Activated CD4-positive, alpha-beta memory T cell treated with anti-CD3 and anti-CD28 coated beads for 36 hours (primary cell): ENCODE measurements at regions not wholly inside any gene's neighbourhood (a gene's known extent, or its start where the extent isn't known, plus 50 kb on each side); places are given as distances from the start of the nearest gene placed in this dataset.

Source experiments
- CTCF ChIA-PET: fragments of 350-600 bp; sonication (Branson Sonifier 250); formaldehyde crosslinking; loops from one replicate; lab custom pipeline; 2021; ENCODE audit warnings: antibody characterized with exemption, inconsistent platforms; lab: Charles Lee
- POLR2A ChIA-PET: fragments of 350-600 bp; sonication (Branson Sonifier 250); formaldehyde crosslinking; loops from one replicate; lab custom pipeline; 2021; ENCODE audit warnings: antibody characterized with exemption; lab: Charles Lee
- DNase-seq: peaks from one replicate; pipeline ENCODE4 v3.0.0-alpha.2; 2020
- H3K27ac Mint-ChIP-seq: one replicate; pipeline ENCODE4 v1.8.0; 2021; ENCODE audit warnings: mixed read lengths
- H3K27me3 Mint-ChIP-seq: one replicate; pipeline ENCODE4 v1.8.0; 2021; ENCODE audit warnings: mixed read lengths
- H3K36me3 Mint-ChIP-seq: one replicate; pipeline ENCODE4 v1.8.0; 2021; ENCODE audit warnings: mixed read lengths
- H3K4me1 Mint-ChIP-seq: one replicate; pipeline ENCODE4 v1.8.0; 2021; ENCODE audit warnings: low read depth, mixed read lengths
- H3K4me3 Mint-ChIP-seq: one replicate; pipeline ENCODE4 v1.8.0; 2021; ENCODE audit warnings: mild to moderate bottlenecking, mixed read lengths
- H3K9me3 Mint-ChIP-seq: one replicate; pipeline ENCODE4 v1.8.0; 2021; ENCODE audit warnings: mixed read lengths
- intact Hi-C: fragments of 100-400 bp; cut with micrococcal nuclease; formaldehyde crosslinking; loops from one replicate; pipeline ENCODE4 v1.15.1; 2023

DNA sequence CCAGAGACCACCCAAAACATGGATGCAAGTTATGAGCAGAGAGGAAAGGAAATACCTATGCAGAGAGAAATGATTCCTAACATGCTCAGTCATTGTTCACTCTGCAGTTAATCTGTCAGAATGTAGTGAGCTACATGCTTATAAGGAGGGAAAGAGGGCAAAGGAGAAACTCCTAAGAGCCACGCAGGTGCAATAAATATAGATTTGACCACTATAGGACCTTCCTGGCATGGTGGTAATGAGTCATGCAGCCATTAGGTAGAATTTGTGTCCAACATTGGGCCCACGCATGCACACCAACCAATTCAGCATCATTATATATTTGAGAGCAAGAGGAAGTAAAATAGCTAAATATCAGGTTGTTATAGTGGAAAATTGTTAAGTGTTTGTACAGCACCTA, 699.9 kb downstream of the DSC3 start:
- Mint-ChIP-seq H3K4me3 (no peak overlapping the region), H3K4me1 (no peaks in the 10 kb centered on the region), H3K27me3 (no peaks in the 10 kb centered on the region), H3K27ac (no peak overlapping the region), H3K36me3 (no peaks in the 10 kb centered on the region), H3K9me3 (peaks cover 18% of the 10 kb centered on the region)
- intact Hi-C loops, result no loop called here
- ChIA-PET CTCF (no interaction called here), POLR2A (no interaction called here)
- no peak for DNase-seq

DNA sequence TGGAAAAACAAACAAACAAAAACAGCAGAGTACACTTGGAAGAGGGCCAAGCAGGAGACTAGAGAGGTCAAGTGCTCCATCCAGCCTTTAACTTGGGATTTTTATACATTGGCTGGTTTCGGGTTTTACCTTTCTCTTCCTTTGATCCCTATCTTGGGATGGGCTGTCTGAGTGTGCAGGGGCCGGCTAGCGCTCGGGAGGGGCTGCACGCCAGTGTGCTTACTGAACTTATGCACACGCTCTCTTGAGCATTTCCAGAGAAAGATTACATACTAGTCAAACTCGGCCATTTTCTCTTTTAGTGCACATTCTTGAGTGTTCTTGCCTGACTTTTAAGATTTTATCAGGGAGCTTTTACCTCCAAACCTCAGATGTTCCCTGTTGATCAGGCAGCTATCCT, 707.8 kb downstream of the DSC3 start:
- Mint-ChIP-seq H3K4me1 (no peaks in the 10 kb centered on the region), H3K36me3 (no peaks in the 10 kb centered on the region), H3K4me3 (no peak overlapping the region), H3K27me3 (no peaks in the 10 kb centered on the region), H3K27ac (no peak overlapping the region), H3K9me3 (peaks cover 12% of the 10 kb centered on the region)
- POLR2A ChIA-PET, result no interaction called here
- CTCF ChIA-PET, result no interaction called here
- intact Hi-C loops, result no loop called here
- no peak for DNase-seq

- no peak for DNase-seq
These were observed 709.2 kb downstream of the DSC3 start for GRCh38 chr18:30333310-30333709.

GRCh38 chr18:30328839-30329238, 713.7 kb downstream of the DSC3 start:
- Mint-ChIP-seq H3K4me3 (no peak overlapping the region), H3K27ac (no peak overlapping the region), H3K9me3 (peaks cover 16% of the 10 kb centered on the region), H3K27me3 (no peaks in the 10 kb centered on the region), H3K4me1 (no peaks in the 10 kb centered on the region), H3K36me3 (no peaks in the 10 kb centered on the region)
- ChIA-PET CTCF (no interaction called here), POLR2A (no interaction called here)
- intact Hi-C loops, result no loop called here
- no peak for DNase-seq

More at GRCh38 chr18:30333310-30333709, 709.2 kb downstream of the DSC3 start:
- Mint-ChIP-seq H3K27ac (no peak overlapping the region), H3K36me3 (no peaks in the 10 kb centered on the region), H3K9me3 (peaks cover 15% of the 10 kb centered on the region), H3K4me3 (no peak overlapping the region), H3K4me1 (no peaks in the 10 kb centered on the region), H3K27me3 (no peaks in the 10 kb centered on the region)
- intact Hi-C loops, result no loop called here
- POLR2A ChIA-PET, result no interaction called here
- CTCF ChIA-PET, result no interaction called here

DNA sequence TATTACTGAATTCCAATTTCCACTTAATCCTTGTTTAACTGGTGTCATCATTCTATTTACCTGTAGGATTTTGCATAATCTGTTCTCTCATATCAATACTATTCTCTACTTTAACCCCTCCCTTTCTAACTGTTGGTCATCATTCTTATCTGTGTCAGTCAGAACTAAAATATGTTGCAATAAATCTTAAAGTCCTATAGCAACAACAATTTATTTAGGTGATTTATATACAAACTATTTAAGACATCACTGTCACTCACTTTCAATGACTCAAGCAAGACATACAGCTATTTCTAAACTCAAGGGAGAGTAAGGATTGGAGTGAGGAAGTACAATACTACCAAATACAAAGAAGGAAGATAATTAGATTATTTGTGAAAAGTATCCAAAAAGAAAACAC, 740.4 kb downstream of the DSC3 start:
- CTCF ChIA-PET, result no interaction called here
- no peak overlapping the region for H3K4me3 Mint-ChIP-seq
- peaks cover 18% of the 10 kb centered on the region for H3K9me3 Mint-ChIP-seq
- intact Hi-C loops, result no loop called here
- no peaks in the 10 kb centered on the region for H3K4me1 Mint-ChIP-seq
- DNase-seq, result no peak
- H3K27me3 Mint-ChIP-seq, result no peaks in the 10 kb centered on the region
- POLR2A ChIA-PET, result no interaction called here
- H3K36me3 Mint-ChIP-seq, result no peaks in the 10 kb centered on the region
- H3K27ac Mint-ChIP-seq, result no peak overlapping the region

DNA sequence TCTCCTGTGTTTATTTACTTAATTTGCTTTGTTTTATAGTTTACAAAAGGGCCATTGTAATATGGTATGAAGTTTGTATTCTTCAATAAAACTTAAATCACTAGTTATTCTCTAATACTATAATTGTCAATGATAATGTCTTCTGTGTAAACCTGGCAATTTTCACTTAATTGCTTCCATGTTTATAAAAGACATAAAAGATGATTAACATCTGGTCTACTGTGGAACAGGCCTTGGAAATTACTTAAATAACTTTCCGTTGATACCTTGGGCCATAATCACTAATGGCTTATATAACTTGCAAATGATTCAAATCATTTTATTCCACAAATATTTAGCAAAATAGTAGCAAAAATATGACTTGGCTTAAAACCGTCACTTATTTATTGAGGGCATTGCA, 743.8 kb downstream of the DSC3 start:
- ChIA-PET POLR2A (no interaction called here), CTCF (no interaction called here)
- no peaks in the 10 kb centered on the region for H3K36me3 Mint-ChIP-seq
- intact Hi-C loops, result no loop called here
- DNase-seq, result no peak
- no peak overlapping the region for H3K4me3 Mint-ChIP-seq
- H3K27ac Mint-ChIP-seq, result no peak overlapping the region
- no peaks in the 10 kb centered on the region for H3K27me3 Mint-ChIP-seq
- H3K9me3 Mint-ChIP-seq, result peaks cover 29% of the 10 kb centered on the region
- H3K4me1 Mint-ChIP-seq, result no peaks in the 10 kb centered on the region

DNA sequence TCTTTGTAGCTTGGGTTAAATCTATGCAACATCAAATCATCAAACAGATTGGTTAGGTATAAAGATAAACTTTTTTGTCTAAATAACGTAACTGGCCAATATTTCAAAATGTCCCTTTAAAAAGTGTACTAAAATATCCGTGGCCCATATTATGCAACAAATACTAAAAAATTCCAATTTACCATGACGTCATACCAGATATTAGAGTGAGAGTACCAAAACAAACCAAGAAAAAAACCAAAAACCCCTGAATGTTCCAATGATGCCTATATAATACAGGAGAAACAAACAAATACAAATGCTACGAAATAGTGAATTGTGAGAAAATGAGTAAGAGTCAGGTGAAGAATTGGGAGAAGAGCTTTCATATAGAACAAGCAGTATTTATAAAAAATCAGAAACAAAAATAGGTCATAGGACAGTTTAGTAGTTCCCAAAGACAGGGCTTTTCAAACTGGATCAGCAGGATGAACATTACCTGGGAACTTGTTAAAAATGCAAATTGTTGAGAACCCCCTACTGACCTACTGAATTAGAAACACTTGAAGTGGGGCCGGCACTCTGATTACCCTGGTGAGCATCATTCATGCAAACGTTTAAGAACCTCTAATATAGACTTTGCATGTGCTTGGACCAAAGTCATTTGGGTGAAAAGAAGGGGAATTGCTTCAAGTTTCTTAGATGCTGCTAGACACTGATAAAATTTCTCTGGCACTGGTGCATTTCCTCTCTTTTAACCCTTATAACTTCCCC, 753.7 kb downstream of the DSC3 start:
- Mint-ChIP-seq H3K9me3 (peaks cover 13% of the 10 kb centered on the region), H3K27ac (no peak overlapping the region), H3K4me3 (no peak overlapping the region), H3K27me3 (no peaks in the 10 kb centered on the region), H3K4me1 (no peaks in the 10 kb centered on the region), H3K36me3 (no peaks in the 10 kb centered on the region)
- DNase-seq, result no peak
- POLR2A ChIA-PET, result no interaction called here
- intact Hi-C loops, result no loop called here
- CTCF ChIA-PET, result no interaction called here

DNA sequence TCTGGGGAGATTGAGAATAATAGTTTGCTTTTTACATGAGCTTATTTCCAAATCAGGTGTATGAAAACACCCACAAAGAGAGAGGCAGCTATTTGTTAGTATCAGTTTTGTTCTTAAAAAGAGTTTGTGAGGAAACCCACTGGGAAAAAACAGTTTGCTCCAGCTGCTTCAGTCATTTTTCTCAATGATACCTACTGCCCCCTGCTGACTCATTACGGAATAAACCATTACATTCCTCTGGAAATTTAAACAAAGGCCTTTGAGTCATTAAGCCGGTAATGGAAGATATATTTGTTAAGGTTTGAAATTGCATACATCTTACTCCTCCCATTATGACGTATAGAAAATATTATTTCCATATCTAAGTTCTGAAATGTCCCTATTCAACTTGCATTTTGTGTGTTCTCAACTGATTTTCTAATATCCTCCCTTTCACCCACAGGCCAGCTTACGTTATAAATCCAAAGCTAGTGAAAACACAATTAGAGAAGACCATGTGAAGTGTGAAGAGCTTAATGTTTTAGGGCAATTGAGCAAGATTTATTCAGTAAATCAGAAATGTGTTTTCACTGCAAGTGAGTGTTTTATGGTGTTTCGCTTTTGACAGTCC, 761.6 kb downstream of the DSC3 start:
- H3K27ac Mint-ChIP-seq, result no peak overlapping the region
- H3K9me3 Mint-ChIP-seq, result peaks cover 2% of the 10 kb centered on the region
- ChIA-PET POLR2A (no interaction called here), CTCF (interaction anchor here (1.0 kb wide), 1 partner anchor 406 kb away, joined by 3 read pairs; no protein-coding TSS in a partner anchor)
- H3K36me3 Mint-ChIP-seq, result no peaks in the 10 kb centered on the region
- no peak overlapping the region for H3K4me3 Mint-ChIP-seq
- no peak for DNase-seq
- intact Hi-C loops, result loop anchor here (2.0 kb wide), 1 partner anchor 406 kb away; no protein-coding TSS in a partner anchor
- H3K27me3 Mint-ChIP-seq, result no peaks in the 10 kb centered on the region
- H3K4me1 Mint-ChIP-seq, result no peaks in the 10 kb centered on the region

DNA sequence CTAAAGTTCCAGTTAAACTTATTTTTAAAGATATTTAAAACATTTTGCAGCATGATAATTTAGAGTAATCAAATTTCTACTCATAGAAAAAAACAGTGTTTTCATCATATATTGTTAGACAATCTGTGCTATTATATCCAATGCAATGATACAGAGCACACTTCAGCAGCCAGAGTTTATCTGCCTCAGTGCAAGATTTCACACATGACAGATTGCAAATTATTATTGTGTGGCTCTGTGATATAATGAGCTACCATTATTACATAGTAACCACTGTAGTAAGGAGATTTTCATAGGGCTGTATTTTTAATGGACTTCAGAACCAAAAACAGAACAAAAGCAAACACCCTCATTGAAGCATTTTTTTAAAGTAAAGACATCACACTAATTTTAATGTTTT, 762.4 kb downstream of the DSC3 start:
- ChIA-PET POLR2A (no interaction called here), CTCF (interaction anchor here (1.0 kb wide), 1 partner anchor 405 kb away, joined by 3 read pairs; no protein-coding TSS in a partner anchor)
- Mint-ChIP-seq H3K27me3 (no peaks in the 10 kb centered on the region), H3K4me1 (no peaks in the 10 kb centered on the region), H3K36me3 (no peaks in the 10 kb centered on the region), H3K4me3 (no peak overlapping the region), H3K9me3 (peaks cover 2% of the 10 kb centered on the region), H3K27ac (no peak overlapping the region)
- intact Hi-C loops, result loop anchor here (2.0 kb wide), 1 partner anchor 405 kb away; no protein-coding TSS in a partner anchor
- DNase-seq, result no peak

DNA sequence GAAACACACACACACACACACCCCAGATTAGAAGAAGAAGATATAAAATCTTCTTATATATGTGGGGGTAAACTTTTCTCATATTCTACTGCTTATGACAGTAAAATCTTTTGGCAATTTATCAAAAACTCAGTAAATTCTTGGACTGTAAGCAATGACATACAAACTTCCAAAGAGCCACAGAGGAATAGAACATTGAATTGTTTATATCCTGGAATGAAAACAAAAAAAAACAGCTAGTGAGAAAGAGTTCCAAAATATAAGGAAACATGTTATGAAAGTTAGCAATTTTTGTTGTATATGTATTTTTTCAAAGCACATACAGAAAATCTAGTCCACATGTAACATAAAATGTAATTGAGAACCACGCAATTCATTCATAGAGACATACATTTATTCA, 764.9 kb downstream of the DSC3 start:
- intact Hi-C loops, result no loop called here
- no peak for DNase-seq
- H3K4me3 Mint-ChIP-seq, result no peak overlapping the region
- no peak overlapping the region for H3K27ac Mint-ChIP-seq
- H3K27me3 Mint-ChIP-seq, result no peaks in the 10 kb centered on the region
- peaks cover 8% of the 10 kb centered on the region for H3K9me3 Mint-ChIP-seq
- no peaks in the 10 kb centered on the region for H3K36me3 Mint-ChIP-seq
- H3K4me1 Mint-ChIP-seq, result no peaks in the 10 kb centered on the region
- ChIA-PET POLR2A (no interaction called here), CTCF (no interaction called here)

DNA sequence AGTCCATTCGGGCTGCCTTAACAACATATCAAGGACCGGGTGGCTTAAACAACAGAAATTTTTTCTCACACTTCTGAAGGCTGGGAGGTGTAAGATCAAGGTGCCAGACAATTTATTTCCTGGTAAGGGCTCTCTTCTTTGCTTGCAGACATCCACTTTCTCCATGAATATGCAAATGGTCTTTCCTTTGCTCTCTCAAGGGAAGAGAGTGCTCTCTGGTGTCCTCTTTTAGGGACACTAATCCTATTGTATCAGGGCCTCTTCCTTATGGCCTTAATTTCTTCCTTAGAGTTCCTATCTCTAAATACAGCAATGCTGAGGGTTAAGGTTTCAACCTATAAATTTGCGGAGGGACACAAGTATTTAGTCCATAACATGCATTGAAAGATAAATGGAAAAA, 770.8 kb downstream of the DSC3 start:
- ChIA-PET CTCF (no interaction called here), POLR2A (no interaction called here)
- DNase-seq, result no peak
- peaks cover 14% of the 10 kb centered on the region for H3K9me3 Mint-ChIP-seq
- H3K4me1 Mint-ChIP-seq, result no peaks in the 10 kb centered on the region
- no peaks in the 10 kb centered on the region for H3K27me3 Mint-ChIP-seq
- no peak overlapping the region for H3K27ac Mint-ChIP-seq
- intact Hi-C loops, result no loop called here
- no peaks in the 10 kb centered on the region for H3K36me3 Mint-ChIP-seq
- H3K4me3 Mint-ChIP-seq, result no peak overlapping the region

DNA sequence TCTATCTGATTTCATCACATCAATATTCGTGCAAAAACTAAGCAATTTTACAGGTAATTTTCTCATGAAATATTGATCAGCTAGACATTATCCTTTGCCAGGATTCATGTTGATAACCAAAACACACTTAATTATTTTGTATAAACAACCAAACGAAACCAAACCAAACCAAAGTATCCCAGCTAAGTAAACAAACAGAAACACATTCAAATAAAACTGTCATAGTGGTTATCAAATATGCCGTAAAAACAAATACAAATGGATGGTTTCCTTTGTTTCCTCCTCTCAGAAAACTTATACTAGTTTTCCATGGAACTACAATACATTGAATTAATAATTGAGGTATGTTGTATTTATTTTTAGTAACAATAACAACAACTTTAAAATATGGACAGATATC, 777.4 kb downstream of the DSC3 start:
- Mint-ChIP-seq H3K27ac (no peak overlapping the region), H3K4me3 (no peak overlapping the region), H3K9me3 (peaks cover 10% of the 10 kb centered on the region), H3K36me3 (no peaks in the 10 kb centered on the region), H3K4me1 (no peaks in the 10 kb centered on the region), H3K27me3 (no peaks in the 10 kb centered on the region)
- no peak for DNase-seq
- POLR2A ChIA-PET, result no interaction called here
- CTCF ChIA-PET, result no interaction called here
- intact Hi-C loops, result no loop called here

- peaks cover 24% of the 10 kb centered on the region for H3K9me3 Mint-ChIP-seq
- H3K27me3 Mint-ChIP-seq, result no peaks in the 10 kb centered on the region
- ChIA-PET CTCF (no interaction called here), POLR2A (no interaction called here)
- no peaks in the 10 kb centered on the region for H3K4me1 Mint-ChIP-seq
- no peak overlapping the region for H3K27ac Mint-ChIP-seq
- H3K36me3 Mint-ChIP-seq, result no peaks in the 10 kb centered on the region
- DNase-seq, result no peak
- intact Hi-C loops, result no loop called here
- H3K4me3 Mint-ChIP-seq, result no peak overlapping the region
These were observed 788.2 kb downstream of the DSC3 start for GRCh38 chr18:30254331-30254730.
